Stimulated activated CD8-positive, alpha-beta memory T cell treated with anti-CD3 and anti-CD28 coated beads, Interleukin-7, amount 100 ng/mL, for 1 hour (primary cell): ENCODE measurements at regions not wholly inside any gene's neighbourhood (a gene's known extent, or its start where the extent isn't known, plus 50 kb on each side); places are given as distances from the start of the nearest gene placed in this dataset.
"Not testable (repeated sequence)": the region's sequence is repeated elsewhere in the genome, so short reads cannot be mapped to it uniquely, and the experiment has no call there.

ENCODE experiments used
- DNase-seq, 2 donors: peaks; one replicate each; pipeline ENCODE4 v3.0.0-alpha.2; 2020; ENCODE audit warnings: low read depth in 2 of 2

- DNase-seq = no peak
Observed at GRCh38 chr1:10911490-10912166, 100.8 kb upstream of the TARDBP start.

- DNase-seq = no peak
Observed at GRCh38 chr1:10912441-10912840, 100.0 kb upstream of the TARDBP start.

GRCh38 chr1:10914056-10914455 is 98.4 kb upstream of the TARDBP start:
- DNase-seq = no peak

- no peak for DNase-seq
Observed at GRCh38 chr1:10915594-10915993, 96.9 kb upstream of the TARDBP start.

- DNase-seq = no peak
Observed at GRCh38 chr1:10916311-10916710, 96.1 kb upstream of the TARDBP start.

- DNase-seq = no peak
Observed at GRCh38 chr1:10916991-10917390, 95.5 kb upstream of the TARDBP start.

GRCh38 chr1:10917513-10918454 is 94.7 kb upstream of the TARDBP start:
- no peak for DNase-seq

GRCh38 chr1:10918531-10918930 is 93.9 kb upstream of the TARDBP start:
- no peak for DNase-seq

GRCh38 chr1:10920063-10920626 is 92.3 kb upstream of the TARDBP start:
- DNase-seq = no peak

- DNase-seq = not testable (repeated sequence)
Observed at GRCh38 chr1:10922315-10923060, 90.0 kb upstream of the TARDBP start.

- no peak for DNase-seq
Observed at GRCh38 chr1:10924030-10924429, 88.4 kb upstream of the TARDBP start.

GRCh38 chr1:10928654-10929053 is 83.8 kb upstream of the TARDBP start:
- no peak for DNase-seq

- no peak for DNase-seq
Observed at GRCh38 chr1:10932088-10932487, 80.4 kb upstream of the TARDBP start.

- DNase-seq = no peak
Observed at GRCh38 chr1:10934150-10934818, 78.2 kb upstream of the TARDBP start.

- no peak for DNase-seq
Observed at GRCh38 chr1:10935246-10935645, 77.2 kb upstream of the TARDBP start.

GRCh38 chr1:10935724-10936123 is 76.7 kb upstream of the TARDBP start:
- no peak for DNase-seq

- DNase-seq = no peak
Observed at GRCh38 chr1:10936998-10937901, 75.2 kb upstream of the TARDBP start.

GRCh38 chr1:10938741-10939417 is 73.6 kb upstream of the TARDBP start:
- no peak for DNase-seq

- DNase-seq = no peak
Observed at GRCh38 chr1:10939654-10940450, 72.6 kb upstream of the TARDBP start.
